T-helper 1 cell treated with Interleukin-12 subunit alpha and Interleukin-12 subunit beta and Interleukin-4 antibody, amounts not matched to agents 30 ng/mL and 1 ng/mL, for 36 hours (primary cell): ENCODE measurements at regions not wholly inside any gene's neighbourhood (a gene's known extent, or its start where the extent isn't known, plus 50 kb on each side); places are given as distances from the start of the nearest gene placed in this dataset.
"Not testable (repeated sequence)": the region's sequence is repeated elsewhere in the genome, so short reads cannot be mapped to it uniquely, and the experiment has no call there.

Experiments
- intact Hi-C: fragments of 100-400 bp; cut with micrococcal nuclease; formaldehyde crosslinking; loops from one replicate; pipeline ENCODE4 v1.15.1; 2024

DNA sequence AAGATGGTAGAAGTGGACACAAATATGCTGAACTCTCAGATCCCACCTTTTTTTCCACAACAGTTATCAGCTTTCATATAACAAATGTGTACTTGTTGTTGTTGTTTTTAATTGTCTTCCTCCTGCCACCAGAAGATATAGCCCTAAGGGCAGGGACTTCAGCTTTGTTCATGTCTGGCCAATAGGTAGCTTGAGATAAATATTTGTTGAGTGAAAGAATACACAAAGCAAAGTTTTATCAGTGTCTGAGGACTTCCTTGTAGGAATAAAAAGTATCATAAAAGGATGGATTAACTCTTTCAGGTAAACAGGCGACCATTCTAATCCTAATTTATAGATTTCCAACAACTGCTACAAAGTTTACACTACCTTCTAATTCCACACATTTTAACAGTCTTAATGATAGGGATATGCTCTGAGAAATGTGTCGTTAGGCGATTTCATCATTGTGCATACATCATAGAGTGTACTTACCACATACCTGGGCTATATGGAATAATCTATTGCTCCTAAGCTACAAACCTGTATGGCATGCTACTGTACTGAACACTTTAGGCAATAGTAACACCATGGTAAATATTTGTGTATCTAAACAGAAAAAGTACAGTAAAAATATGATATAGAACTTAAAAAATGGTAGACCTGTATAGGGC is 186.1 kb downstream of the ATOH1 start:
- intact Hi-C loops: no loop called here

DNA sequence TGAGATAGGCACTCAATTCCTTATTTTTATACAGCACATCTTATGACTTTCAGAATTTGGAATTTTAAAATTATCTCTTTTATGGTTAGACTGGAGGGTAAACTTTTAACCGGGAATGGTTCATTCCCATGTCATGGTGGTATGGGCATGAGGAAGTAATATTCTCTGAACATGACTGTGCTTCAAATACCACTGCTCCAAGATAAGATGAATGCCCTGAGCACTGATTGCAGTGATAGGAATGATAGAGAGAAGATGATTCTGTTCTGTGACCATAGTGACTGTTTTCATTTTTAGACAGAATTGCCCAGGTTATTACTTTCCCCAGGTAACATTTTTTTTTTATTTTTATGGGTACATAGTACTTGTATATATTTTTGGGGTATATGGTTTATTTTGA is 187.4 kb downstream of the ATOH1 start:
- intact Hi-C loops: no loop called here

DNA sequence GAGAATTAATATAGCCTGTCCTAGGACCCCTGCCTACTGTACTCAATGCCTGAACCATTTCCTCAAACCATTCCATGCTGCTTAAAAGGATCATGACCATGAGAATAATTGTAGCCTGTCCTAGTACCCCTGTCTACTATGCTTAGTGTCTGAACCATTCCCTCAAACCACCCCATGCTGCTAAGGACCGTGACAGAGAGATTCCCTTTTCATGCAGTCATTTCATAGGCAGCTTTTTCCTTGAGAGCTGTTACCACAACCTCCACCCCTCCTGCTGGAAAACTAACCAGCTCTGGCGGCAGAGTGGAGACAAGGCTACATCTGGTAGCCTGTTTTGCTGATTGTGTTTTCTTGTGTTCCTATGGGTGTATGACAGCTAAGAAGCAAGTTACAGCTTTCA is 174.9 kb upstream of the SMARCAD1 start:
- intact Hi-C loops: no loop called here

DNA sequence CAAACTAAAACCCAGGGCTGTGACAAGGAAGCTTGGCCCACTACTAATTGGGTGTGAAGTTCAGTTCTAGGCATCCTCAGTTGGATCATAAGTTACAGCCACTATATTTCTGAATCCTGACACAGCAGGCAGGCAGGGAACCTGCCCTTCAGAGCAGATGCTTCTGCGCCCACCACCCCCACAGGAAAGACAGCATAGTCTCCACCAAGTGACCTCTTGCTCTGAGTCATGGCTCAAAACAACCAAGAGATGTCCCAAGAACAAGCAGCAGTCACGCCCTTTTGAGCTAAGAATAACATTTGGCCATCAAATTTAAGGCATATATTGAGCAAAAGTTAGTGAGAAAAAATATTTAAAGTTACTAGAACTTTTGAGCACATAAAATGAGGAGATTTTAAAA is 170.7 kb upstream of the SMARCAD1 start:
- intact Hi-C loops: no loop called here

DNA sequence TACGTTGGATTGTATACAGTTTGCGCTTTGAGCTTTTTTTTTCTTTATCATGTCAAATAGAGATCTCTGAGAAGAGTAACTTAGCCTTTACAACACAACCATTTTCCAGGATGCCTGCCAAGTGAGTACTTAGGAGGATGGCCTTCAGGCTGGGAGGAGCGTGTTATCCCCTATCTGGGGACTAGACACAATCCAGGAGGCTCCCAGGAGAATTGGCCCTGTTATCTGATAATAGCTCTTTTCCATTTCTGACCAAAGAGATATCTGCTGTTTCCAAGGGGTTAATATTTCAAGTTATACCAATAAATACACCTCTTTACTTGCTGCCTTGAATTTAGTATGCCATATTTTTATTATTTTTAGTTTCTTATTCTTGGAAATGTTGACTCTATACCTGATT is 169.5 kb upstream of the SMARCAD1 start:
- intact Hi-C loops: no loop called here

DNA sequence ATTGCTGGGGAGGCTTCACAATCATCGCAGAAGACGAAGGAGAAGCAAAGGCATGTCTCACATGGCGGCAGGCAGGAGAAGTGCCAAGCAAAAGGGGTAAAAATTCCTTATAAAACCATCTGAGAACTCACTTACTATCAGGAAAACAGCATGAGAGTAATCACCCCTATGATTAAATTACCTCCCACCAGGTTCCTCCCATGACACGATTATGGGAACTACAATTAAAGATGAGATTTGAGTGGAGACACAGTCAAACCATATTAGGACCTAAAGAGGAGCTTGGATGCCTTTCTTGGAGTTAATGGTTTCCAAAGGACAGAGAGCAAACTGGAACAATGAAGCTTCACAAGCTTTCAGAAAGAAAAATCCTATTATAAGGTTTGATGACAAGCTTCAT is 168.4 kb upstream of the SMARCAD1 start:
- intact Hi-C loops: no loop called here

DNA sequence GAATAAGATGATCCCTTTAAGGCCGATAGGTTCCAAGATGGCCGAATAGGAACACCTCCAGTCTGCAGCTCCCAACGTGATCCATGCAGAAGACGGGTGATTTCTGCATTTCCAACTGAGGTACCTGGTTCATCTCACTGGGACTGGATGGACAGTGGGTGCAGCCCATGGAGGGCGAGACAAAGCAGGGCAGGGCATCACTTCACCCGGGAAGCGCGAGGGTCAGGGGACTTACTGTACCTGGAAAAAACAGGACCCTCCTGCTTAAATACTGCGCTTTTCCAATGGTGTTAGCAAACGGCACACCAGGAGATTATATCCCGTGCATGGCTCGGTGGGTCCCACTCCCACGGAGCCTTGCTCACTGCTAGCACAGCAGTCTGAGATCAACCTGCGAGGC is 163.2 kb upstream of the SMARCAD1 start:
- intact Hi-C loops: not testable (repeated sequence)

DNA sequence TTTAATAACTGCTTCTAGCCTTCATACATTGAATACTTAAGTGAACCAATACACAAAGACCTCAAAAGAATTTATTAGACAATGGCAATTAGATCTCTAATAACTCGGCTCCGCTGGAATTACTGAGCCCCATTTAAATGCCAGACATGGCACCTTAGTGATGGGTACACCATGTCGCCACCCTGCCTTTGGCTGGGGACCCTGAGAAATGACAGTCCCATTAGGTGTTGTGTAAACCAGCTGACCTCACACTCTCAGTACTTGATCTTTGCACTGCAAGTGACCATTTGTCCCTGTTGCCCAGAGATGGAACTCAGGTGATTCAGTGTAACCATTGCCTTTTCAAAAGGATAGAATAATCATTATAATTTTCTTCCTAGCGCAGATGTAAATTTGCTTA is 144.6 kb upstream of the SMARCAD1 start:
- intact Hi-C loops: no loop called here

DNA sequence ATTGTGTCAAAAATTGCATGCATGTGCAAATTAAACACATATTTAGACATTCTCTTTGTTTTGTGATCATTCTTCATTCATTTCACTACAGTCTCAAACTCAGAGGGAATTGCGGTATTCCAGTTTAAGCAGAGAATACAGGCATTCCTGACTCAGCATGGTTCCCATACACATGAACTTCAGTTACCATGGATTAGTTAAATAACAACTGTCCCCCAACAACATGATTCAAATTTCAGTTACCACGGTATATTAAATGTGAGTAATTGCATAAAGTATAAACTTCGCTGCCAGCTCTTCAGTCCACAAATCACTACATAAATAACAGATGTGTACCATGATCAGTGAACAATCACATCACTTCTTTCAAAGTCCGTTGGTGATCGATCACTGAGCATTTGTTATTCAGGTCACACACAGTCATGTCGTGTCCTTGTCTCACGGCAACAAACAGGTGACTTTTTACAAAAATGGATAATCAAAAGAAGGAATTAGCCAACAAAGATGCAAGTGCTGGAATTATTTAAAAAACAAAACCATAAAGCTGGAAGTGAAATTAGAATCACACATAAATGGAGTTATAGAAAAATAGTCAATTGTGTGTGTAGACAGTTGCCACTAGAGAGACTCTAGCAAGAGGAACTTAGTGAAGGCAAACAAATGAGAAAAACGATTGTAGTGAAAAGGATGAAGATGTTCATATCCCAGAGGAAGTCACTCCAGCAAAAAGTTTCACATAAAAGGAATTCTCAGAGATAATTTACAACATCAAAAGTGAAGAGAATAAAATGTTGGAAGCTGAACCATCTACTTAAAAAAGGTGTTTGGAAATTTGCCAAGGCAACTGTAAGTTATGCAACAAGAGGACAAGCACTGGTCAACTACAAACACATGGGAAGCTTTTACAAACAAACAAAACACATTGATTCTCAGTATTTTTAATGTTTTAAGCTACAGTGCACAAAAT is 138.6 kb upstream of the SMARCAD1 start:
- intact Hi-C loops: no loop called here

DNA sequence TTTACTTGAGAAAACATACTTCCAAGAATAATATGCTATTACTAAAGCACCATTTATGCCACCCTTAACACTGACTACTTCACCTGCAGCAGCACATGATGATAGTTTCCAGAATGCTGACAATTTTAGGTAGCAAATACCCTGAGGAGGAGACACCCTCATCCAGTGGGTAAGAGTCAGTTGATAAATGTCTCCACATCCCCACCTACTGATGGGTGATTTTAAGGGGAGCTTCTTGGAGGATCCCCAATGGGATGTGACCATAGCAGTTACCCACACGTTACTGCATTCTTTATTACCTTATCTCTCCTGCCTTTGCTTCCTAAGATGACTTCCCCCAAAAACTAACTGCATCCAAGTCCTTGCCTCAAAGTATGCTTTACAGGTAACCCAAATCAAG is 131.2 kb upstream of the SMARCAD1 start:
- intact Hi-C loops: no loop called here

DNA sequence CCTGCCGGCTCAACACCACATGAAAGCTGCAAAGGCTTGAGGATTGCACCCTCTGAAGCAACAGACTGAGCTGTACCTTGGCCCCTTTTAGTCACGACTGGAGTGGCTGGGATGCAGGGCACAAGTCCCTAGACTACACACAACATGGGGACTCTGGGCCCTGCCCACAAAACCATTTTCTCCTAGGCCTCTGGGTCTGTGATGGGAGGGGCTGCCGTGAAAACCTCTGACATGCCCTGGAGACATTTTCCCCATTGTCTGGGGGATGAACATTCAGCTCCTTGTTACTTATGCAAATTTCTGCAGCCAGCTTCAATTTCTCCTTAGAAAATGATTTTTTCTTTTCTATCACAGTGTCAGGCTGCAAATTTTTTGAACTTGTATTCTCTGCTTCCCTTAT is 123.5 kb upstream of the SMARCAD1 start:
- intact Hi-C loops: no loop called here

DNA sequence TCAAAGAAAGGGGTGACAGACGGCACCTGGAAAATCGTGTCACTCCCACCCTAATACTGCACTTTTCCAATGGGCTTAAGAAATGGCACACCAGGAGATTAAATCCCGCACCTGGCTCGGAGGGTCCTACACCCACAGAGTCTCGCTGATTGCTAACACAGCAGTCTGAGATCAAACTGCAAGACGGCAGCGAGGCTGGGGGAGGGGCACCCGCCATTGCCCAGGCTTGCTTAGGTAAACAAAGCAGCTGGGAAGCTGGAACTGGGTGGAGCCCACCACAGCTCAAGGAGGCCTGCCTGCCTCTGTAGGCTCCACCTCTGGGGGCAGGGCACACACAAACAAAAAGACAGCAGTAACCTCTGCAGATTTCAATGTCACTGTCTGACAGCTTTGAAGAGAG is 108.5 kb upstream of the SMARCAD1 start:
- intact Hi-C loops: not testable (repeated sequence)

DNA sequence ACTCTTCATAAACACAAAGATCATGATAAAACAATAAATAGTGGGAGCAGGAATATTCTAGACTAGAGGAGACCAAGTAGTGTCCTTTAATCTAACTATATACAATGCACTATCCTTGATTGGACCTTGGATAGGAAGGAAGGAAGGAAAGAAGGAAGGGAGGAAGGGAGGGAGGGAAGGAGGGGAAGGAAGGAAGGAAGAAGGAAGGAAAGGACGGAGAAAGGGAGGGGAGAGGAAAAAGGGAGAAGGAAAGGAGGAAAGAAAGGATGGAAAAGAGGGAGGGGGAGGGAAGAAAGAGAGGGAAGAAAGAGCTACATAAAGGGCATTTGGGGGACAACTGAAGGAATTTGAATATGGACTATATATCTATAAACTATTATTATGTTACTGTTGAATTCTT is 95.0 kb upstream of the SMARCAD1 start:
- intact Hi-C loops: no loop called here

DNA sequence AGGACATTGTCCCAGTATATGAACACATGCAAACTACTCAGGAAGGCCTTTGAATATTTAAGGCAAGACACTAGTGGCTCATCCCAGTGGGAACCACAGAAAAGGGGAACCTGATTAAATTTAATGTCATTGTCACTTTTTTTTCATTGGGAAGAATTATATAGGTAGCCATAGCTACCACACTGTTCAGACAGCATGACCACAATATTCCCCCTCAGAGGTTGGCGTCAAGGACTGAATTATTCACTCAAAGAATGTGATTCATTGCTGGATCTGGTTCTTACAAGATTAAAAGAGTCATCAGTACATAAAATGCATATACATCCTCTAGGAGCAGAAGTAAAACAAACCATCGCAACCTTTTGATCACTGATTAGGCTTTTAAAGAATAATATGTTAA is 92.0 kb upstream of the SMARCAD1 start:
- intact Hi-C loops: no loop called here

DNA sequence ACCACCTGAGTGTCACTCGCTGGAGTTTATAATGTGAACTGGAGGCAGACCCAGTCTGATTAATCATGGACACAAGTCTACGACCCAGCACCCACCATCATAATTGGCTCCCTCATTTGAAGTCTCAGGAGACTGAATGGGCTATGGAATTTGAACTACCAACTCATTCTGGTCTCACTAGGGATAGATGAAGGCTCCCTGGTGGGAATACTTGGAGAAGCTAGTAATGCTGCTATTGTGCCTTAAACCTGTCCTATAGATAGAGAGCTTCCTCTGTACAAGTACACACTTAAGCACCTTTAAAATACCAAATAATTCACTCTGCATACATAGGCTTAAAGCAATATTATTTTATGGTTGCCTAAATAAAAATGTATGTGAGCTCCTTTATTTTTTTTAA is 90.8 kb upstream of the SMARCAD1 start:
- intact Hi-C loops: no loop called here

DNA sequence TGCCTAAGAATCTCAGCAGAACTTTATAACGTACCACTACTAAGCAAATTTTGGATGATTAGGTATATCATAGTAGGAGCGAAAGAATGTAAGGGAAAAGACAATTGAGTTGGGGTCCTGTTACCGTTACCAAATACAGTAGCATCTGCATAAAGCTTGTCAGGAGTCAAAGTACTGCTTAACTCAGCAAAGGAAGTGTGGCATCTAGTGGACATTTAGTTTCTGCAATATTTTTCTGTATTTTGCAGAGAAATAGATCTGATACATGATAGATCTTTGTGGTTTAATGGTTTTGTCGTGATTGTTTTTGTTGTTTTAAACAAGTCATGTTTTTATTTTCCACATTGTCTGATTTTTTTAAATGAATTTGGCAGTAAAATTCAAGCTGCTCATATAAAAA is 81.0 kb upstream of the SMARCAD1 start:
- intact Hi-C loops: loop anchor here (5.0 kb wide), 1 partner anchor 334 kb away; no protein-coding TSS in a partner anchor

DNA sequence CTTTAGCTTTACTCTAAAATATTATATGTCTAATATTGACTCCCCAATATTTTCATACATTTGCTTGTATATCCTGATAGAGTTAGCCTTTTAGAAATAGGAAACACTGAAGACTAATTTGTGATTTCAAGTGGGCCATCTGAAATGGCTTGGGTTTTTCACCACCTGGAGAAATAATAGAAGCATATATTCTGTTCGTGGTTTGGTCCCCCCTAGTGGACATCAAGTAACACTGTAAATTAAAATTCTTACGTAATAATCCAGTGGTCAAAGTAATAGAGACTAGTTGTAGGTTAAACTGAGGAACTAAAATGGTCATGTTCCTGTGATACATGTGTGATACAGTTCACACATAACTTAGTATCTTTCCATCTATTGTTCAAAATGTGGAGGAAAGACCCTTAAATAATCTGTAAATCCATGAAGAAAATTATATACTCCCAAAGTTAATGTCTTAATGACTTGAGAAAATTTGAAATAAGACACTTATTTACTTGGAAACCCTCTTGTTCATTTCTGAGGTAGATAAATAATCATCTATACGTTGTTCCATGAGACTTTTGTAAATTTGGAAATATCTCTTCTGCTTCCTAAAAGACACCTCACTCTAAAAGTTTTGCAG is 79.8 kb upstream of the SMARCAD1 start:
- intact Hi-C loops: loop anchor here (5.0 kb wide), 1 partner anchor 336 kb away; no protein-coding TSS in a partner anchor

DNA sequence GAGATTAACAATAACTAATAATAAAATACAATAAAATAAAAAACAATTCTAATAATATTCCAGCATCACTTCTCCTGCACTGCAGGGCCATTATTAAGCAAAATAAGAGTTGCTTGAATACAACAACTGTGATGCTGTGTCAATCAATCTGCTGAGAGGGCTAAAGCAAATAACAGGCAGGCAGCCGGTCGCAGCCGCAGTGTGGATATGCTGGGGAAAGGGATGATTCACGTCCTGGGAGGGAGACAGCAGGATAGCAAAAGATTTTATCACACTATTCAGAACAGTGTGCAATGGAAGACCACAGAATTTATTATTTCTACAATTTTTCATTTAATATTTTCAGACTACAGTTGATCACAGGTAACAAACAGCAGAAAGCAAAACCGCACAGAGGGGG is 76.5 kb upstream of the SMARCAD1 start:
- intact Hi-C loops: no loop called here

DNA sequence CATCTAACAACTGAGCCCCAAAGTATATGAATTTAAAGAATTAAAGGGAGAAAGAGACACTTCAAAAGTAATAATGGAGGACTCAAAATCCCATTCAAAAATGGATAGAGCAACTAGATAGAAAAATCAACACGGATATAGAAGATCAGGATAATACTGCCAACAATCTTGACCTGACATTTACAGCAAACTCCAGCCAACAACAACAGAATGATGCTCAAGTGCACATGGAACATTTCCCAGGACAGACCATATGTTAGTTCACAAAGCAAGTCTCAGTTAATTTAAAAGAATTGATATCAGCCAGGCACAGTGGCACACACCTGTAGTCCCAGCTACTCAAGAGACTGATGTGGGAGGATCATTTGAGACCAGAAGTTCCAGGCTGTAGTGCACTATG is 72.0 kb upstream of the SMARCAD1 start:
- intact Hi-C loops: no loop called here

DNA sequence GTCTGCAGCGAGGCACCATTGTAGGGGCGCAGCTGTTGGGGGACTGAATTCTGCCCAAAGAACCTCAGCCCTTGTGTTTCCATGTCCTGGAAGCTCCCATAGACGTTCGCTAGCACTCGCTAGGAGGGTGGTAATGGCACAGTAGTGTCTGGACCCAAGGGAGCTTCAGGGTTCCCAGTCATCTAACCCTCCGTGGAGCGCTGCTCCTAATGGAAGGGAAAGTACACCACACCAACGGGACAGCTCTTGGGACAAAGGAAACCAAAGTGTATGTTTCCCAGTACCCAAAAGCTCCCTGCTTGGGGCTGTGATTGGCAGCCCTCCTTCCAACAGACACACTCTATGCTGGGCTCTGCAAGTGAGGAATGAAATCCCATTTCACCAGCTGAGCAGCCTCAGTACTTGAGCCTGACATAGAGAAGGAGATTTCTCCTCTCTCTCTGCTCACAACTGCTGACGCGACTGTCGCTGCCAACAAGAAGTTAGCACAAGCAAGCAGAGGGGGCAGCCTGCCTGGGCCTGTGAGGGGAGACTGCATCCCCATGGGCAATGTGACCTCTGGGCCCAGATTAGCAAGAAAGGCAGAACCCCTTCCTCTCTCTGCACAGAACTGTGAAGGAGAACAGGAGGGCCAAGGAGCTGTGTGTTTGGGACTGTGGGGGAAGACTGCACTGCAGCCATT is 67.6 kb upstream of the SMARCAD1 start:
- intact Hi-C loops: no loop called here

DNA sequence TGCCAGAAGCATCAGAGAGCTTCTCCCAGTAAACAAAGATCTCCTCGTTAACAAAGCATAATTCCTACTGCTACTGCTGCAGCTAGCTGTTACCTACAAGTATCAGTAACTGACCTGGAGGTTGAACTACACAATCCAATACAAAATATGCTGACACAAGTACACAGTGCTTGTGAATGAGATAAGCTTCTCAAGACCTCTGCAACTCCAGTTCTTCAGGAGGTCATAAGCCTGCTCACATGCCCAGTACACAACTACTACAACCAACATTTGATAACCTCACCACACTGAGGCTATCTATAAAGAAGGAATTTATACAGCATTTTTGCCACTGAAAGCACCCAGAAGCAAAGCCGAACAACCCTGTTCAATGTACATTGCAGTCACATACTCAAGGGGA is 66.7 kb upstream of the SMARCAD1 start:
- intact Hi-C loops: no loop called here

DNA sequence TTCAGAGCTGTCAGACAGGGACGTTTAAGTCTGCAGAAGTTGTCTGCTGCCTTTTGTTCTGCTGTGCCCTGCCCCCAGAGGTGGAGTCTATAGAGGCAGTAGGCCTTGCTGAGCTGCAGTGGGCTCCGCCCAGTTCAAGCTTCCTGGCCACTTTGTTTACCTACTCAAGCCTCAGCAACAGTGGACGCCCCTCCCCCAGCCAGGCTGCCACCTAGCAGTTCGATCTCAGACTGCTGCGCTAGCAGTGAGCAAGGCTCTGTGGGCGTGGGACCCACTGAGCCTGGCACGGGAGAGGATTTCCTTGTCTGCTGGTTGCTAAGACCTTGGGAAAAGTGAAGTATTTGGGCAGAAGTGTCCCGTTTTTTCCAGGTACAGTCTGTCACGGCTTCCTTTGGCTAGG is 59.6 kb upstream of the SMARCAD1 start:
- intact Hi-C loops: not testable (repeated sequence)
